GM12874 (cell line): ENCODE measurements at regions not wholly inside any gene's neighbourhood (a gene's known extent, or its start where the extent isn't known, plus 50 kb on each side); places are given as distances from the start of the nearest gene placed in this dataset.

Source experiments
- TF ChIP-seq, protein P1 (sequence below): IDR thresholded peaks from 2 replicates; pipeline ENCODE4 v1.5.1; 2011; ENCODE audit warnings: low read depth, mild to moderate bottlenecking, control low read depth, low read length, moderate library complexity; ENCODE audit not compliant: insufficient read depth

DNA sequence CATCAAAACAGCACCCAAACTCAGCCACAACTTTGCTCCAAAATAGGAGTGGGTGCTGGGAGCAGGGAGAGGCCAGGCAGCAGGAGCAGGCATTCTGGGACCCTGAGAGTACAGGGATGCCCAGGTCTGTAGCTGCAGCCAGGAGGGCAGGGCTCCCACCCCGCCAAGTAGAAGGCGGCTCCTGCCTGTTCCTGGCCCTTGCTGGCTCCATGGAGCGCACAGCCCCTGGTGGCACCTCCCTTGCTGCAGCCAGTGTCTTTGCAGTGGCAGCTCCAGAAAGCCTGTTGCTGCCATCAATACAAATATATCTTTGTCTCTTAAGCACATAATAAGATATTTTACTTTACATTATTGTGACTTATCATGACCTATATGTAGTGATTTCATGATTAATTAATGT is 1096.5 kb downstream of the FSCB start:
- TF ChIP-seq, protein P1, sequence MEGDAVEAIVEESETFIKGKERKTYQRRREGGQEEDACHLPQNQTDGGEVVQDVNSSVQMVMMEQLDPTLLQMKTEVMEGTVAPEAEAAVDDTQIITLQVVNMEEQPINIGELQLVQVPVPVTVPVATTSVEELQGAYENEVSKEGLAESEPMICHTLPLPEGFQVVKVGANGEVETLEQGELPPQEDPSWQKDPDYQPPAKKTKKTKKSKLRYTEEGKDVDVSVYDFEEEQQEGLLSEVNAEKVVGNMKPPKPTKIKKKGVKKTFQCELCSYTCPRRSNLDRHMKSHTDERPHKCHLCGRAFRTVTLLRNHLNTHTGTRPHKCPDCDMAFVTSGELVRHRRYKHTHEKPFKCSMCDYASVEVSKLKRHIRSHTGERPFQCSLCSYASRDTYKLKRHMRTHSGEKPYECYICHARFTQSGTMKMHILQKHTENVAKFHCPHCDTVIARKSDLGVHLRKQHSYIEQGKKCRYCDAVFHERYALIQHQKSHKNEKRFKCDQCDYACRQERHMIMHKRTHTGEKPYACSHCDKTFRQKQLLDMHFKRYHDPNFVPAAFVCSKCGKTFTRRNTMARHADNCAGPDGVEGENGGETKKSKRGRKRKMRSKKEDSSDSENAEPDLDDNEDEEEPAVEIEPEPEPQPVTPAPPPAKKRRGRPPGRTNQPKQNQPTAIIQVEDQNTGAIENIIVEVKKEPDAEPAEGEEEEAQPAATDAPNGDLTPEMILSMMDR: no peak

DNA sequence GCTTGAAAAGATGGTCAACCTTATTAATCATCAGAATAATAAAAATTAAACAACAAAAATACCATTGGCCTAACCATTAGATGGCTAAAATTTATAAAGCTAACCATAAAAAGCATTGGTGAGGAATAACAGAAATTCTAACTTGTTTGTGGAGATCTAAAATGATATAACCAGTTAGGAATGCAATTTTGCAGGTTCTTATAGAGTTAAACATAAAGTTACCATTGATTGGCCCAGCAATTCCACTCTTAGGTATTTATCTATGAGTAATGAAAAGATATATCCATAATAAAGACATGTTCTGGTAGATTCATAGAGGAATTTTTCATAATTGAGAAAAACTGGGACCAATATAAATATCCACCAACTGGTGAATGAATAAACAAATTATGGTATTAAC is 1098.6 kb downstream of the FSCB start:
- TF ChIP-seq, protein P1: no peak

DNA sequence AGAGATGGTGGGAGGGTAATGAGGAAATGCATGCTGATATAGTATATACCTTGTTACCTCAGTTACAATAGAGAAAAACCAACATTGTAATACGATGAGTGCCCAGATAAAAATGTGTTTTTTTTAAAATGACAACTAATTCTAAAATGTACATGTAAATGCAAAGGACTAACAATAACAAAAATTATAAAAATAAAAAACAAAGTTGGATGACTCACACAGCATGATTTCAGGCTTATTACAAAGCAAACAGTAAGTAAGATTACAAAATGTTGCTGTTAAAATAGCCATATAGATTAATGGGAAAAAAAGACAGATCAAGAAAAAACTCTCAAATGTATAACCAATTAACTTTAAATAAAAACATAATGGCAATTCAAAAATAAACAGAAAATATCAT is 1099.4 kb downstream of the FSCB start:
- TF ChIP-seq, protein P1: no peak

DNA sequence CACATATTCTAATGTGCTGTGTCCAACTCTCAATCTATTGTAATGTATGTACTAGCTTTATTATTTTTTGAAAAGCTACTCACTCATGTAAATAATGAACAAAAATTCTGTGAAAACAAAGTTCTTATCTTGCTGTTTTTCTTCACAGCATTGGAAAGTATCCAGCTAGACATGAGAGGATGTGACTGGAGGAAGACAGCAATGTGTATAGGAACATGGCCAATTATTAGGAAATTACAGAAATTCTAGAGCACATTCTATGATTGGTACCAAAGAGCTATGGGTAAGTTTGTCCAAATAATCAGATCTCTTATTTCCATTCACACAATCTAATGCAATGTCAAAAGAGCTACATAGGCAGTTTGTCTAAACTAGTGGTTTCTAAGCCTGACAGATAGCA is 1100.2 kb downstream of the FSCB start:
- TF ChIP-seq, protein P1: no peak

DNA sequence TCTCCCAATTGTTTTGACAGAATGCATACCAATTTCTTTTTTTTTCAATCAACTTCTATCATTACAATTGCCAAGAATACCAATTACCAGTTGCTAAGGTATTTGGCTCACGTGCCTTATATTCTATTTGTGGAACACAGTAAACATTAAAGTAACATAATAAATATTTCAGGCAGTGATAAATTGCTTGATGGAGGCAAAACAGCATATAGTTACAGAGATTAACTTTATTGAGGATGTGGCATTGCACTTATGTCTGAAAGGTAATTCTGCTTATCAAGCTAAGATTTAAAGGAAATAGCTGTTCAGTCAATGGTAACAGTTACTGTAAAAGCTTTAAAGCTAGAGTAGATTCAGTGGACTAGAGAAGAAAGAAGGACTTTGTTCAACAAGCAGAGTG is 1107.8 kb downstream of the FSCB start:
- TF ChIP-seq, protein P1: no peak

DNA sequence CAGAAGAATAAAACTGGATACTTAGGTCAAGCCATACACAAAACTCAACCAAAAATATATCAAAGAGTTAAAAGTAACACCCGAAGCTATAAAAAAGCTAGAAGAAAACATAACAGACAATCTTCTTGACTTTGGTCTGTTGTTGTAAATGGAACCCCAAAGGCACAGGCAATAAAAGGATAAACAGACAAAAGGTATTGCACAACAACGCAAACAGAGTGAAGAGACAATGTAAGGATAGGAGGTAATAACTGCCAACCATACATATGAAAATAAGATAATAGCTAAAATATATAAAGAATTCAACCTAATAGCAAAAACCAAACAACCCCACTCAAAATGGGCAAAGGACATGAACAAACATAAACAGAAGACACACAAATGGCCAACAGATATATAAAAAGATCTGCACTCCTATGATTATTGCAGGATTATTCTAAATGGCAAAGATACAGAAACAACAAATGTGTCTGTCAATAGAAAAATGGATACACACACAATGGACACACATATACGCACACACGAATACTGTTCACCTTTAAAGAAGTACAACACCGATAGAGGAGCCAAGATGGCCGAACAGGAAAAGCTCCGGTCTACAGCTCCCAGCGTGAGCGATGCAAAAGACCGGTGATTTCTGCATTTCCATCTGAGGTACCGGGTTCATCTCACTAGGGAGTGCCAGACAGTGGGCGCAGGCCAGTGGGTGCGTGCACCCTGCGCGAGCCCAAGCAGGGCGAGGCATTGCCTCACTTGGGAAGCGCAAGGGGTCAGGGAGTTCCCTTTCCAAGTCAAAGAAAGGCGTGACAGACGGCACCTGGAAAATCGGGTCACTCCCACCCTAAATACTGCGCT is 1137.1 kb downstream of the FSCB start:
- TF ChIP-seq, protein P1: no peak

DNA sequence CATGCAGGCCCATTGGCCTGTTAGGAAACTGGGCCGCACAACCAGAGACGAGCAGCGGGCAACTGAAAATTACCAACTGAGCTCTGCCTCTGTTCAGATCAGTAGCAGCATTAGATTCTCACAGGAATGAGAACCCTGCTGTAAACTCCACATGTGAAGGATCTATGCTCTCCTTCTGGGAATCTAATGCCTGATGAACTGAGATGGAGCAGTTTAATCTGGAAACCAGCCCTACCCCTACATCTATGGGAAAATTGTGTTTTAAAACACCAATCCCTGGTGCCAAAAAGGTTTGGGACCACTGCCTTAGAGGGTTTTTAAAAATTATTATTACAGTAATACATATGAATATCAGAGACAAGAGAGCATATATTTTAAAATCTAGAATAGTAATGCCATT is 1144.5 kb downstream of the FSCB start:
- TF ChIP-seq, protein P1: no peak
